NCI-H2196 treated with DMSO at 0.1 percent for 48 hours (cell line): ENCODE measurements at regions not wholly inside any gene's neighbourhood (a gene's known extent, or its start where the extent isn't known, plus 50 kb on each side); places are given as distances from the start of the nearest gene placed in this dataset.
"Not testable (repeated sequence)": the region's sequence is repeated elsewhere in the genome, so short reads cannot be mapped to it uniquely, and the experiment has no call there.

Source experiments
- DNase-seq: peaks from one replicate; lab custom pipeline; 2025; ENCODE audit not compliant: unreplicated experiment; lab: John Stamatoyannopoulos, UW

GRCh38 chrX:140343226-140343868 is 161.5 kb downstream of the SOX3 start:
- no peak for DNase-seq

- DNase-seq = no peak
Measured at GRCh38 chrX:140342410-140342809, 162.5 kb downstream of the SOX3 start.

GRCh38 chrX:140337263-140337662 is 167.6 kb downstream of the SOX3 start:
- no peak for DNase-seq

GRCh38 chrX:140318296-140318695 is 186.6 kb downstream of the SOX3 start:
- DNase-seq = no peak

GRCh38 chrX:140317462-140317861 is 187.4 kb downstream of the SOX3 start:
- no peak for DNase-seq

GRCh38 chrX:140298960-140299825 is 205.7 kb downstream of the SOX3 start:
- no peak for DNase-seq

GRCh38 chrX:140297273-140297672 is 207.6 kb downstream of the SOX3 start:
- no peak for DNase-seq

GRCh38 chrX:140292961-140293360 is 211.9 kb downstream of the SOX3 start:
- no peak for DNase-seq

GRCh38 chrX:140292188-140292587 is 212.7 kb downstream of the SOX3 start:
- no peak for DNase-seq

GRCh38 chrX:140274811-140275525 is 229.9 kb downstream of the SOX3 start:
- no peak for DNase-seq

GRCh38 chrX:140273921-140274320 is 230.9 kb downstream of the SOX3 start:
- DNase-seq = no peak

- no peak for DNase-seq
Measured at GRCh38 chrX:140250391-140250790, 254.5 kb downstream of the SOX3 start.

- no peak for DNase-seq
Measured at GRCh38 chrX:140249088-140249487, 255.8 kb downstream of the SOX3 start.

GRCh38 chrX:140229191-140229590 is 263.9 kb upstream of the CXorf66 start:
- DNase-seq = no peak

GRCh38 chrX:140226037-140226436 is 260.7 kb upstream of the CXorf66 start:
- DNase-seq = not testable (repeated sequence)

GRCh38 chrX:140215894-140216293 is 250.6 kb upstream of the CXorf66 start:
- not testable (repeated sequence) for DNase-seq

GRCh38 chrX:140214518-140214917 is 249.2 kb upstream of the CXorf66 start:
- not testable (repeated sequence) for DNase-seq

GRCh38 chrX:140206657-140207056 is 241.3 kb upstream of the CXorf66 start:
- DNase-seq = no peak

GRCh38 chrX:140190441-140191108 is 225.3 kb upstream of the CXorf66 start:
- no peak for DNase-seq

GRCh38 chrX:140180585-140180984 is 215.3 kb upstream of the CXorf66 start:
- DNase-seq = no peak

GRCh38 chrX:140177821-140178220 is 212.5 kb upstream of the CXorf66 start:
- no peak for DNase-seq
